ENCODE measurements at regions not wholly inside any gene's neighbourhood (a gene's known extent, or its start where the extent isn't known, plus 50 kb on each side); places are given as distances from the start of the nearest gene placed in this dataset.

- TF ChIP-seq EZH2 (IDR thresholded peaks at IDR 0.05), result no peak
- TF ChIP-seq POLR2AphosphoS5 (IDR thresholded peaks at IDR 0.05; ENCODE audit: borderline replicate concordance, low read depth, low read length), result no peak
- TF ChIP-seq FOXP2 (optimal IDR thresholded peaks at IDR 0.05; ENCODE audit: control extremely low read depth, extremely low read length, insufficient read depth), result no peak
Measured at GRCh38 chr3:81951106-81951505, 189.7 kb upstream of the GBE1 start.

Measured in SK-N-MC (cell line).